CD4-positive, alpha-beta T cell (primary cell): ENCODE measurements at regions not wholly inside any gene's neighbourhood (a gene's known extent, or its start where the extent isn't known, plus 50 kb on each side); places are given as distances from the start of the nearest gene placed in this dataset.

Experiments
- ATAC-seq: fragments of 200-7000 bp; cut with Tn5 transposase; one replicate; pipeline ENCODE4 v1.10.0; 2022; ENCODE audit warnings: mild to moderate bottlenecking; ENCODE audit not compliant: poor library complexity
- CTCF ChIA-PET: fragments of 350-600 bp; sonication (Branson Sonifier 250); formaldehyde crosslinking; loops from one replicate; lab custom pipeline; 2021; ENCODE audit warnings: antibody characterized with exemption, inconsistent platforms; lab: Charles Lee
- POLR2A ChIA-PET: fragments of 350-600 bp; sonication (Branson Sonifier 250); formaldehyde crosslinking; loops from one replicate; lab custom pipeline; 2021; ENCODE audit warnings: antibody characterized with exemption, inconsistent platforms; lab: Charles Lee
- DNase-seq, 14 experiments: peaks; one replicate each; pipeline ENCODE4 v3.0.0-alpha.2; 2013 to 2020; ENCODE audit warnings: mixed read lengths in 2 of 14
- H3K27ac ChIP-seq, 2 donors: one replicate each; pipeline versions ENCODE4 v1.5.1 to v1.7.0; 2013; ENCODE audit warnings: low read length in 2 of 2, low read depth in 1 of 2, mild to moderate bottlenecking in 1 of 2
- H3K27me3 ChIP-seq, 2 experiments: 1 replicate in 1 of 2; 2 replicates in 1 of 2; pipeline versions ENCODE4 v1.6.1 to v1.7.0; 2013; ENCODE audit warnings: low read length in 2 of 2, control low read depth in 1 of 2, mild to moderate bottlenecking in 1 of 2, moderate library complexity in 1 of 2; ENCODE audit not compliant: insufficient read depth in 2 of 2, control insufficient read depth in 1 of 2
- H3K36me3 ChIP-seq: one replicate; pipeline ENCODE4 v1.6.1; 2013; ENCODE audit warnings: low read length, control low read depth; ENCODE audit not compliant: insufficient read depth
- H3K4me1 ChIP-seq: one replicate; pipeline ENCODE4 v1.6.1; 2013; ENCODE audit warnings: low read length, control low read depth; ENCODE audit not compliant: insufficient read depth
- H3K4me3 ChIP-seq: one replicate; pipeline ENCODE4 v1.5.1; 2013; ENCODE audit warnings: mild to moderate bottlenecking, low read length, moderate library complexity
- H3K9me3 ChIP-seq, 2 experiments: 1 replicate in 1 of 2; 2 replicates in 1 of 2; pipeline versions ENCODE4 v1.6.1 to v1.7.0; 2013; ENCODE audit warnings: low read length in 2 of 2, mild to moderate bottlenecking in 2 of 2, control low read depth in 1 of 2, moderate library complexity in 1 of 2; ENCODE audit not compliant: control insufficient read depth in 1 of 2, insufficient read depth in 1 of 2
- H3K27ac Mint-ChIP-seq: one replicate; pipeline ENCODE4 v1.8.0; 2020; ENCODE audit warnings: mixed read lengths
- H3K27me3 Mint-ChIP-seq: one replicate; pipeline ENCODE4 v1.8.0; 2021; ENCODE audit warnings: mixed read lengths
- H3K36me3 Mint-ChIP-seq: one replicate; pipeline ENCODE4 v1.8.0; 2021; ENCODE audit warnings: low read depth, mixed read lengths
- H3K4me1 Mint-ChIP-seq: one replicate; pipeline ENCODE4 v1.8.0; 2021; ENCODE audit warnings: low read depth, mixed read lengths
- H3K4me3 Mint-ChIP-seq: one replicate; pipeline ENCODE4 v1.8.0; 2020; ENCODE audit warnings: mild to moderate bottlenecking, mixed read lengths
- H3K9me3 Mint-ChIP-seq: one replicate; pipeline ENCODE4 v1.8.0; 2020; ENCODE audit warnings: mixed read lengths
- intact Hi-C, 2 experiments: fragments of 100-400 bp; cut with DNase I in 1 of 2; cut with micrococcal nuclease in 1 of 2; formaldehyde crosslinking; loops; one replicate each; pipeline versions ENCODE4 v1.15.1 to v1.9.0; 2023 to 2025; cut with DNase I, micrococcal nuclease
- TF ChIP-seq, protein P1 (sequence below): fragments of 200-600 bp; IDR thresholded peaks from one replicate; pipeline ENCODE4 v1.8.0; 2022; ENCODE audit warnings: antibody characterized with exemption, mild to moderate bottlenecking

DNA sequence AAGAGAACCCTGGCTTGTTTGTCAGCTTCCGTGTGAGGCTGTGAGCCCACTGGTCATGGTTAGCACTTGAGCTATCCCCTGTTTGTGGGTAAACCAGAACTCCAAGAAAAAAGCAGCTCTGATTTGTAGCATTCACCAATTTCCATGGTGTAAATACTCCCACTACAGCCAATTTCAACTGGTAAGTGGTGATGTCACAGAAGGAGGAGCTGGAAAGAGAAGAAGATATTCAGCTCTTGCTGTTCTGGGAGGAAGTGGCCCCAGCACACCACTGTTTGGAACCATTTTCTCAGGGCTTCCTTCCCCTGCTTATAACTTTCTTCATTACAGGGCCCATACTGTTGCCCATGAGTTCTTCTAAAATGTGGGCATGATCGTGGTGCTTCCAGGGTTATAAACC is 500.1 kb upstream of the ZMIZ1 start:
- TF ChIP-seq, protein P1, sequence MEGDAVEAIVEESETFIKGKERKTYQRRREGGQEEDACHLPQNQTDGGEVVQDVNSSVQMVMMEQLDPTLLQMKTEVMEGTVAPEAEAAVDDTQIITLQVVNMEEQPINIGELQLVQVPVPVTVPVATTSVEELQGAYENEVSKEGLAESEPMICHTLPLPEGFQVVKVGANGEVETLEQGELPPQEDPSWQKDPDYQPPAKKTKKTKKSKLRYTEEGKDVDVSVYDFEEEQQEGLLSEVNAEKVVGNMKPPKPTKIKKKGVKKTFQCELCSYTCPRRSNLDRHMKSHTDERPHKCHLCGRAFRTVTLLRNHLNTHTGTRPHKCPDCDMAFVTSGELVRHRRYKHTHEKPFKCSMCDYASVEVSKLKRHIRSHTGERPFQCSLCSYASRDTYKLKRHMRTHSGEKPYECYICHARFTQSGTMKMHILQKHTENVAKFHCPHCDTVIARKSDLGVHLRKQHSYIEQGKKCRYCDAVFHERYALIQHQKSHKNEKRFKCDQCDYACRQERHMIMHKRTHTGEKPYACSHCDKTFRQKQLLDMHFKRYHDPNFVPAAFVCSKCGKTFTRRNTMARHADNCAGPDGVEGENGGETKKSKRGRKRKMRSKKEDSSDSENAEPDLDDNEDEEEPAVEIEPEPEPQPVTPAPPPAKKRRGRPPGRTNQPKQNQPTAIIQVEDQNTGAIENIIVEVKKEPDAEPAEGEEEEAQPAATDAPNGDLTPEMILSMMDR: no peak
- DNase-seq (peak in 1 of 14 experiments; percentile 3), ATAC-seq (no peak)
- no peaks in the 10 kb centered on the region for H3K9me3 ChIP-seq
- ChIA-PET POLR2A (no interaction called here), CTCF (no interaction called here)
- Mint-ChIP-seq H3K27ac (no peak overlapping the region), H3K9me3 (no peaks in the 10 kb centered on the region), H3K36me3 (no peaks in the 10 kb centered on the region), H3K4me3 (no peak overlapping the region), H3K4me1 (no peaks in the 10 kb centered on the region), H3K27me3 (no peaks in the 10 kb centered on the region)
- H3K4me1 ChIP-seq: no peaks in the 10 kb centered on the region
- H3K27ac ChIP-seq: no peak overlapping the region
- no peaks in the 10 kb centered on the region for H3K27me3 ChIP-seq
- H3K4me3 ChIP-seq: no peak overlapping the region
- intact Hi-C loops: no loop called here
- H3K36me3 ChIP-seq: no peaks in the 10 kb centered on the region

DNA sequence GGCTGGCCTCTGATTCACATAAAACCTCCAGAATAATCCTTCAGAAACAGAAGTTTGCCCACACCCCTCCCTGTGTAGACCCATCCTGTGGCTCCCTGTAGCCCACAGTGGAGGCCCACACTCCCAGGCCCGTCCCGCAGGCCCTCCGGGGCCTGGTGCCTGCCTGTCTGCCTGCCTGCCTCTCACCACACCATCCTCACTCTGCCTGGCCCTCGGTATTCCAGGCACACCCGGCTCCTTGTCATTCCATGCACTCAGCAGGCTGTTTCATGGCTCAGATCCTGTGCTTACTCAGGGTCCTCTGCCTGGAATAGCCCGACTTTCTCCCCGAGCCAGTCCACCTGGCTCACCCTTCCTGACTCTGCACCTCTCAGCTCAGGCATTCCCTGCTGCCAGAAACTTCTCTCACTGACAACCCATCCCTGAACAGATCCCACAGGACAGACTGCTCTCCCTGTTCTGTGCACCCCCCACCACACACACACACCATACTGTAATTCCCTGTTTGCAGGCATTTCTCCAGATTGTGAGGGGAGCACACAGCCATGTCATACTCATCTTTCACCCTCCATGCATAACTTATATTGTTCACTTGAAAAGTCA is 498.0 kb upstream of the ZMIZ1 start:
- Histone ChIP-seq H3K27me3 (no peaks in the 10 kb centered on the region), H3K36me3 (no peaks in the 10 kb centered on the region), H3K9me3 (no peaks in the 10 kb centered on the region), H3K4me3 (no peak overlapping the region), H3K27ac (no peak overlapping the region), H3K4me1 (no peaks in the 10 kb centered on the region)
- TF ChIP-seq, protein P1: no peak
- DNase-seq: no peak
- ATAC-seq: no peak
- H3K9me3 Mint-ChIP-seq: no peaks in the 10 kb centered on the region
- intact Hi-C loops: no loop called here
- H3K36me3 Mint-ChIP-seq: no peaks in the 10 kb centered on the region
- H3K4me3 Mint-ChIP-seq: no peak overlapping the region
- no peaks in the 10 kb centered on the region for H3K27me3 Mint-ChIP-seq
- H3K4me1 Mint-ChIP-seq: no peaks in the 10 kb centered on the region
- POLR2A ChIA-PET: no interaction called here
- H3K27ac Mint-ChIP-seq: no peak overlapping the region
- CTCF ChIA-PET: no interaction called here

DNA sequence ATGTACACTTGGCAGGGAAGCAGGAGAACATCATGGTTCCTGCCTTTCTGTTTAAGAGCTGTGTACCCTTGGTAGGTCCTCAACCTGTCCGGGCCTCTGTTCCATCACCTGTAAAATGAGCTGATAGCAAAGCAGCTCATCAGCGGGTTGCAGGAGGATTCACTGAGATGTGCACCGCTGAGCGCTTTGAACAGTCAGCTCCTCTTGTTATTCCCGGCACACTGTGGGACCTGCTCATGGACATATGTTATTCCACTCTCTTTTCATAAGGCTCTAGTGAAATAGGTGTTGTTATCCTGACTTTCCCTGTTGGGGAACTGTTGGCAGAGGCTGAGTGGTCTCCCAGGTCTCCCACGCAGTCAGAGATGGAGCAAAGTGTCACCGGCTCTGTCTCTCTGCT is 497.5 kb upstream of the ZMIZ1 start:
- Mint-ChIP-seq H3K27me3 (no peaks in the 10 kb centered on the region), H3K27ac (no peak overlapping the region), H3K36me3 (no peaks in the 10 kb centered on the region), H3K4me1 (no peaks in the 10 kb centered on the region), H3K4me3 (no peak overlapping the region), H3K9me3 (no peaks in the 10 kb centered on the region)
- no peak for DNase-seq
- no peaks in the 10 kb centered on the region for H3K9me3 ChIP-seq
- H3K4me1 ChIP-seq: no peaks in the 10 kb centered on the region
- no peak overlapping the region for H3K4me3 ChIP-seq
- ATAC-seq: no peak
- H3K36me3 ChIP-seq: no peaks in the 10 kb centered on the region
- CTCF ChIA-PET: no interaction called here
- intact Hi-C loops: no loop called here
- TF ChIP-seq, protein P1: no peak
- H3K27ac ChIP-seq: no peak overlapping the region
- POLR2A ChIA-PET: no interaction called here
- no peaks in the 10 kb centered on the region for H3K27me3 ChIP-seq
